WTC11 (cell line): ENCODE measurements at regions not wholly inside any gene's neighbourhood (a gene's known extent, or its start where the extent isn't known, plus 50 kb on each side); places are given as distances from the start of the nearest gene placed in this dataset.
A peak's percentile ranks its signal among the peaks of the same experiment; 100 is the strongest.
"Not testable (repeated sequence)": the region's sequence is repeated elsewhere in the genome, so short reads cannot be mapped to it uniquely, and the experiment has no call there.

Source experiments
- ATAC-seq: fragments of 200-7000 bp; cut with Tn5 transposase; 2 replicates; pipeline ENCODE4 v1.10.0; 2021; ENCODE audit warnings: mild to moderate bottlenecking, moderate library complexity
- CTCF ChIA-PET: fragments of 300-600 bp; sonication (Branson Sonifier 250); formaldehyde crosslinking; loops from one replicate; lab custom pipeline; 2021; ENCODE audit warnings: antibody characterized with exemption; lab: Charles Lee
- POLR2A ChIA-PET: fragments of 350-600 bp; sonication (Branson Sonifier 250); formaldehyde crosslinking; loops from one replicate; lab custom pipeline; 2021; ENCODE audit warnings: antibody characterized with exemption; lab: Charles Lee
- DNase-seq: peaks from one replicate; pipeline ENCODE4 v3.0.0; 2021; ENCODE audit warnings: low spot score
- H3K27ac Mint-ChIP-seq: 2 replicates; pipeline ENCODE4 v1.8.0; 2021; ENCODE audit warnings: mixed read lengths
- H3K27me3 Mint-ChIP-seq: 2 replicates; pipeline ENCODE4 v1.8.0; 2021; ENCODE audit warnings: low read depth, mild to moderate bottlenecking, moderate library complexity, mixed read lengths
- H3K36me3 Mint-ChIP-seq: 2 replicates; pipeline ENCODE4 v1.8.0; 2021; ENCODE audit warnings: mixed read lengths
- H3K4me1 Mint-ChIP-seq: 2 replicates; pipeline ENCODE4 v1.8.0; 2022; ENCODE audit warnings: mixed read lengths
- H3K4me3 Mint-ChIP-seq: 2 replicates; pipeline ENCODE4 v1.8.0; 2021; ENCODE audit warnings: mild to moderate bottlenecking, moderate library complexity, mixed read lengths
- H3K9me3 Mint-ChIP-seq: 2 replicates; pipeline ENCODE4 v1.8.0; 2021; ENCODE audit warnings: mixed read lengths
- ARID4B ChIP-seq: sonication (generic); formaldehyde crosslinking; IDR thresholded peaks from 2 replicates; pipeline ENCODE4 v1.8.0; 2023; ENCODE audit warnings: missing genetic modification reagents, mild to moderate bottlenecking, borderline replicate concordance
- ELF4 ChIP-seq: sonication (generic); formaldehyde crosslinking; IDR thresholded peaks from 2 replicates; pipeline ENCODE4 v1.8.1; 2022; ENCODE audit warnings: low read depth, mild to moderate bottlenecking, moderate library complexity, missing genetic modification reagents
- ESRRA ChIP-seq: sonication (generic); formaldehyde crosslinking; IDR thresholded peaks from 2 replicates; pipeline ENCODE4 v1.8.1; 2022; ENCODE audit warnings: mild to moderate bottlenecking, missing genetic modification reagents, borderline replicate concordance
- ETV6 ChIP-seq: sonication (generic); formaldehyde crosslinking; IDR thresholded peaks from 2 replicates; pipeline ENCODE4 v1.8.1; 2022; ENCODE audit warnings: mild to moderate bottlenecking, missing genetic modification reagents
- FOXK1 ChIP-seq: sonication (generic); formaldehyde crosslinking; IDR thresholded peaks from 2 replicates; pipeline ENCODE4 v1.8.0; 2022; ENCODE audit warnings: mild to moderate bottlenecking, moderate library complexity, missing genetic modification reagents
- FOXP4 ChIP-seq: sonication (generic); formaldehyde crosslinking; IDR thresholded peaks from 2 replicates; pipeline ENCODE4 v1.8.0; 2022; ENCODE audit warnings: mild to moderate bottlenecking, missing genetic modification reagents
- MAX ChIP-seq: sonication (generic); formaldehyde crosslinking; IDR thresholded peaks from 2 replicates; pipeline ENCODE4 v1.8.0; 2022; ENCODE audit warnings: mild to moderate bottlenecking, missing genetic modification reagents
- ZBTB21 ChIP-seq: sonication (generic); formaldehyde crosslinking; IDR thresholded peaks from 2 replicates; pipeline ENCODE4 v1.8.1; 2023; ENCODE audit warnings: mild to moderate bottlenecking, missing genetic modification reagents, borderline replicate concordance
- ZNF138 ChIP-seq: sonication (generic); formaldehyde crosslinking; conservative IDR thresholded peaks from 2 replicates; pipeline ENCODE4 v1.8.1; 2022; ENCODE audit warnings: mild to moderate bottlenecking, moderate library complexity, missing genetic modification reagents
- ZNF281 ChIP-seq: sonication (generic); formaldehyde crosslinking; IDR thresholded peaks from 2 replicates; pipeline ENCODE4 v1.8.0; 2023; ENCODE audit warnings: mild to moderate bottlenecking, missing genetic modification reagents
- ZNF416 ChIP-seq: fragments of 250-450 bp; sonication (Bioruptor Pico); IDR thresholded peaks from 2 replicates; pipeline ENCODE4 v1.9.0; 2021; ENCODE audit warnings: mild to moderate bottlenecking, inconsistent platforms

- no peak for TF ChIP-seq ESRRA (CRISPR knock-in tag)
- TF ChIP-seq ELF4 (CRISPR knock-in tag), result no peak
- peak; percentile 55; the same call in 1 of the 2 replicates for TF ChIP-seq ZNF138
- TF ChIP-seq ARID4B, result no peak
- no peak for TF ChIP-seq ZBTB21 (CRISPR knock-in tag)
- TF ChIP-seq ZNF416 (CRISPR knock-in tag), result 0 out of 2 replicates have a peak, but pooled peaks have one; percentile 54
- peak; percentile 35 for TF ChIP-seq MAX
Observed at GRCh38 chr2:146412625-146413024, 1432.2 kb upstream of the ACVR2A start (continued).

GRCh38 chr2:146405402-146406309 is 1439.2 kb upstream of the ACVR2A start:
- not testable (repeated sequence) for ATAC-seq
- POLR2A ChIA-PET, result interaction anchor here (0.6 kb wide), 1 partner anchor 256 kb away, joined by 4 read pairs; no protein-coding TSS in a partner anchor
- Mint-ChIP-seq H3K4me1 (peaks cover 20% of the 10 kb centered on the region), H3K27ac (peak overlapping the region; percentile 50; the same call in 1 of the 2 replicates), H3K4me3 (peak overlapping the region; percentile 22; the same call in 1 of the 2 replicates)
- TF ChIP-seq ZNF281 (CRISPR knock-in tag), result peak; percentile 78
- peak; percentile 70; the same call in 1 of the 2 replicates for TF ChIP-seq FOXK1 (CRISPR knock-in tag)
- peak; percentile 60; the same call in 1 of the 2 replicates for TF ChIP-seq FOXP4 (CRISPR knock-in tag)
- 0 out of 2 replicates have a peak, but pooled peaks have one; percentile 13 for TF ChIP-seq ETV6 (CRISPR knock-in tag)
- TF ChIP-seq, all 79 proteins: peak for 4; not testable (repeated sequence) for 75
- peaks cover 34% of the 10 kb centered on the region for H3K9me3 Mint-ChIP-seq
- H3K36me3 Mint-ChIP-seq, result peaks cover 42% of the 10 kb centered on the region
- H3K27me3 Mint-ChIP-seq, CTCF ChIA-PET: not testable (repeated sequence)
- peak; percentile 48 for DNase-seq

GRCh38 chr2:146403546-146404160 is 1441.2 kb upstream of the ACVR2A start:
- CTCF ChIA-PET, POLR2A ChIA-PET, H3K4me3 Mint-ChIP-seq, H3K27ac Mint-ChIP-seq, ATAC-seq, H3K27me3 Mint-ChIP-seq, DNase-seq: not testable (repeated sequence)
- Mint-ChIP-seq H3K9me3 (peaks cover 34% of the 10 kb centered on the region), H3K4me1 (peaks cover 20% of the 10 kb centered on the region), H3K36me3 (peaks cover 39% of the 10 kb centered on the region)
